Muscle layer of colon (tissue), 2 donors: ENCODE measurements at regions not wholly inside any gene's neighbourhood (a gene's known extent, or its start where the extent isn't known, plus 50 kb on each side); places are given as distances from the start of the nearest gene placed in this dataset.

ENCODE experiments used
- H3K27ac ChIP-seq: one replicate; pipeline ENCODE4 v1.7.0; 2013; ENCODE audit warnings: low read depth, mild to moderate bottlenecking, low read length, moderate library complexity
- H3K27me3 ChIP-seq, 2 donors: one replicate each; pipeline ENCODE4 v1.7.0; 2013; ENCODE audit warnings: low read length in 2 of 2, mild to moderate bottlenecking in 2 of 2; ENCODE audit not compliant: insufficient read depth in 2 of 2, control insufficient read depth in 1 of 2
- H3K36me3 ChIP-seq: one replicate; pipeline ENCODE4 v1.7.0; 2013; ENCODE audit warnings: mild to moderate bottlenecking, low read length; ENCODE audit not compliant: insufficient read depth
- H3K4me1 ChIP-seq: one replicate; pipeline ENCODE4 v1.7.0; 2013; ENCODE audit warnings: mild to moderate bottlenecking, low read length; ENCODE audit not compliant: insufficient read depth
- H3K4me3 ChIP-seq, 2 donors: one replicate each; pipeline ENCODE4 v1.7.0; 2013; ENCODE audit warnings: low read length in 2 of 2, low read depth in 1 of 2, mild to moderate bottlenecking in 1 of 2, moderate library complexity in 1 of 2
- H3K9ac ChIP-seq: one replicate; pipeline ENCODE4 v1.7.0; 2013; ENCODE audit warnings: low read length
- H3K9me3 ChIP-seq: one replicate; pipeline ENCODE4 v1.7.0; 2013; ENCODE audit warnings: mild to moderate bottlenecking, low read length
- donor health status: abdominal sarcoma.
- donor health status: Adenocarcinoma of cecum.

DNA sequence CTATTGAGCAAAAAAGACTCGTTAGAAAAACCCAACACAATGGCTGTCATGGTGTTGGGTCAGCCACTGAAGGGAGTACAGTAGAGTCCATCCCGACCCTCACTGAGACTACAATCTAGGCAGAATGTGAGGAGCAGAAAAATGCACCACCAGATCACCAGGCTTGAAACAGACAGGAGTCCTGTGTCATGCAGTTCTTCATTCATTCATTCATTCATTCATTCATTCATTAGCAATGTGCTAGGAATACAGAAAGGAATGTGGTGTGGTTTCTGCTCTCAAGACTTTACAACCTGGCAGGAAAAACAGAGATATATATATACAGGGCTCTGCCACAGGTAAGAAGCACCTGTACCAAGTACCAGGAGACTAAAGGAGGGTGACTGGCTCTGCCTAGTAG is 392.3 kb downstream of the OMA1 start:
- Histone ChIP-seq H3K9me3 (no peaks in the 10 kb centered on the region), H3K36me3 (no peaks in the 10 kb centered on the region), H3K27me3 (no peaks in the 10 kb centered on the region), H3K27ac (no peak overlapping the region), H3K9ac (no peak overlapping the region), H3K4me3 (no peak overlapping the region), H3K4me1 (no peaks in the 10 kb centered on the region)

DNA sequence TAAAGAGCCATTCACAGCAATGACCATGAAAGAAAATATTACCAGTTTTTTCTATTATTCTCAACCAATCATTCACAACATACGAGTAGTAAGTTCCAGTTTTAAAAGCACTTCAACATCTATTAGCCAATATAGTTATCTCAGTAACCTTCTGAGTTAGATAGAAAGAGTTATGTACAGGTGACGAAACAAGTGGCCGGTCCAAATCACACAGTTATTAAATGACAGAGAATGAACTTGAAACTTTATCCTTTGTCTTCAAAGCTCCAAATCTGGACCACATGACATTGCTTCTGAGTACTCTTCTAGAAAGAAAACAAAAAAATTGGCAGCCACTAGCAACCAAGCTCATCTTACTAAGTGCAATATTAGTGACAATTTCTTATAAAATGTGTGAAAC is 393.8 kb downstream of the OMA1 start:
- Histone ChIP-seq H3K36me3 (no peaks in the 10 kb centered on the region), H3K9me3 (no peaks in the 10 kb centered on the region), H3K9ac (no peak overlapping the region), H3K27me3 (no peaks in the 10 kb centered on the region), H3K4me3 (no peak overlapping the region), H3K27ac (no peak overlapping the region), H3K4me1 (no peaks in the 10 kb centered on the region)

DNA sequence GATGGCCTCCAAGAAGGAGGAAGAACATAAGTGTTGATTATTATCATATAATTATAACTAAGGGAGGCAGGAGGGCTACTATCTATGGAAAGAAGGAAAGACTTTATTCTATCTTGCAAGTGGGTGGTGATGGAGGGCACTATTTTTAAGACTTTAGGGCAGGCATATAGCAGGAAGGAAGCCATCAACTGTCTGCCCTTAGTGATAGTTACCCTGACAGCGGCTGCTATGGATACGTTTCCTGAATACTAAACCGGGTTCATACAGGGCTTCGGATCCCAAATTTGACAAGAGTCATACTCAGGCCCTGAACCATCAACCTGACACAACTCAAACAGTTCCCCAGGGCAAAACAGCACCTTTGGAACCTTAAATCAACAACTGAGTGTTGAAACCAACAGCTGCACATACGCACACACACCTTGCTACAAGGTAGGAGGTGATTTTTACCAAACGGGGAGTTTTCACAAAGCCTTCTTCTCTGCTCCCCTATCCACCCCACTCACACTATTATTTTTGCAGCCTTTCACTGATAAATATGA is 397.2 kb downstream of the OMA1 start:
- H3K9me3 ChIP-seq, result no peaks in the 10 kb centered on the region
- H3K27me3 ChIP-seq, result no peaks in the 10 kb centered on the region
- no peaks in the 10 kb centered on the region for H3K36me3 ChIP-seq
- H3K4me1 ChIP-seq, result no peaks in the 10 kb centered on the region
- no peak overlapping the region for H3K4me3 ChIP-seq
- H3K27ac ChIP-seq, result no peak overlapping the region
- no peak overlapping the region for H3K9ac ChIP-seq

DNA sequence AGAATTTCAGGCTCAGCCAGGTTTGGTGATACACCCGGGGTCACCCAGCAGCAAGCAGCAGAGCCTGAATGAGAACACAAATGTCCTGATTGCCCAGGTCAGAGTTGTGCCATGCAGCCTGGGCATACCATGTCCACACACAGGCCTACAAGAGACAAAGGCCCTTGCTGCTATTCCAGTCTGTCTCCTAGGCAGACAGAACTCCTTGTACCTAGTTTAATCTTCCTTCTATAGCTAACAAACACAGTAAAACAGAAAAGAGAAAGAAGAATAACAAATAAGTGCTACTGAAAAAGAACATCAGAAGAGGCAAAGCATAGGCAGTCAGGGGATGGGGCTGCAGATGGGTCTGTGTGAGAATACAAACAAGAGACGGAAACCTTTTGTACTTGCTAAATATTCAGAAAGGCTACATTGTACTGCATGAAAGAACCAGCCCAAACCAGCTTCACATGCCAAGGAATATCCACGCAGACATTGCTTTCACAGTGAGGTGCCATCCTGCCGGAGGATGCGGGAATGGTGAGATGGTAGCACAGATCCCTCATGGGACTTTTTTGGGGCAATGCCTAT is 401.7 kb downstream of the OMA1 start:
- Histone ChIP-seq H3K27me3 (no peaks in the 10 kb centered on the region), H3K27ac (no peak overlapping the region), H3K9ac (no peak overlapping the region), H3K4me3 (no peak overlapping the region), H3K9me3 (no peaks in the 10 kb centered on the region), H3K4me1 (no peaks in the 10 kb centered on the region), H3K36me3 (no peaks in the 10 kb centered on the region)

DNA sequence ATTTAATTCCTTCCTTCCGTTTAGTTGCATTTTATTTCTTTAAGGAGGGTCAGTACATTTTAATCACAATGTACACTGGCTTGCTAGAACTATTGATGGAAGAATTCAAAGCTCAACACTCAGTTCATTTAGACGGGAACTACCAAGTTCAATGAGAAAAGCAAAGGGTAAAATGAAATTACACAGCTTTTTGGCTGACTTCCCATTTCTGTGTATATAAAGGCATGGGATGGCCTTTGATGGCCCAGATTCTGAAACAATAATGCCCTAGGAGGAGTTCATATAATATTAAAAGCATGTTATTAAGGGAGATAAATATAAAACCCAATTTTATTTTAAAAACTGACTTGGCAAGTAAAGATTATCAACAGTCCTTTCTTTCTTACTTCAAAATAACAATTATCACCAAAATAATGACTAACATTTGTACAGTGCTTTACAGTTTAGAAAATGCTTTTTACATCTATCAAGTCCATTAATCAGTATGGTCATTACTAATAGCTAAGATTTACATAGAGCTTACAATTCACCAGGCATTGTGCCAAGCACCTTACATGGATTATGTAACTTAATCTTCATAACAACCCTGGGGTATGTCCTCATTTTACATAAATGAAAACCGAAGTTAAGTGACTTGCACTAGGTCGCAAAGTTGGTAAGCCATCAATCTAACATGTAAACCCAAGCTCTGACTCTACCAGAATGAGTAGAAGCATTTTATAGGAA is 402.4 kb downstream of the OMA1 start:
- Histone ChIP-seq H3K9ac (no peak overlapping the region), H3K4me1 (no peaks in the 10 kb centered on the region), H3K9me3 (no peaks in the 10 kb centered on the region), H3K27ac (no peak overlapping the region), H3K27me3 (no peaks in the 10 kb centered on the region), H3K36me3 (no peaks in the 10 kb centered on the region), H3K4me3 (no peak overlapping the region)

DNA sequence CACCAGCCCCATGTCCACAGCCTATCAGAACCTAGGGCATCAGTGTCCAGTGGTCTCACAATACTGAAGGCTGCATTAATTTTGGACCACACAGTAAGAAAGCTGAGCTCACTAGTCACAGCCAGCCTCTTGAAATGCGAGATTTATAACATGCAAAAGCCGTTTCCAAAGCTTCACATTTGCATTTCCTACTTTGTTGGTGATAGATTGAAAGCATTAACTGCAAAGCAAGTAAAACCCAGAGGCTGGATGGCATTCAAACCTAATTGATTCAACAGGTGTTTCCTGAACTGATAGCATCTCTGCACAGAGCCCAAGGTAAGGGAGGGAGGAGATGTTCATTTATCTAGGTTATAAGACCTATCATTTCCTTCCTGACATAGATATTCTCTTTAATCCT is 410.1 kb downstream of the OMA1 start:
- no peak overlapping the region for H3K27ac ChIP-seq
- no peaks in the 10 kb centered on the region for H3K36me3 ChIP-seq
- H3K4me3 ChIP-seq, result no peak overlapping the region

DNA sequence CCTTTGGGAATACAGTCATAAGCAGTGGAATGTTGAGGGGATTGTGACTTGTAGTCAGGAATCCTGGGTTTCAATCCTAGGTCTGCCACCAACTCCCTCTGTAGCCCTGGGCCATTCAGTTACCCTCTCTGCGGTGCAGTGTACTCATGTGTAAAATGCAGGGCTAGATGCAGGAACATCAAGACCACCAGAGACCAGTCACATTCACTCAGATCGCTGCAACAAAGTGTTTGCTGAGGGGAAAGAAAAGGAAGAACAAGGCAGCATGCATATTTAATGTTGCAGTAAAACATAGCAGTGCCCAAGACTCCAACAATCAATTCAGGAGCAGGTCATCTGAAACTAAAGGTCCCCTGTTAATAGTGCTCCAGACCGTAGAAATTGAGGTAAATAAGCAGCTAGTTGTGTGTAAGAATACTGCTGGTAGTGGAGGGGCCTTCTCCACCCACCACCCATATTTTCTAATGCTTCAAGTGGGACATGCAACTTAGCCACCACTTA is 410.7 kb downstream of the OMA1 start:
- Histone ChIP-seq H3K9ac (no peak overlapping the region), H3K36me3 (no peaks in the 10 kb centered on the region), H3K9me3 (no peaks in the 10 kb centered on the region), H3K27me3 (no peaks in the 10 kb centered on the region), H3K4me1 (no peaks in the 10 kb centered on the region), H3K27ac (no peak overlapping the region), H3K4me3 (no peak overlapping the region)

More for the DNA sequence above, 410.1 kb downstream of the OMA1 start:
- H3K9ac ChIP-seq, result no peak overlapping the region
- H3K27me3 ChIP-seq, result no peaks in the 10 kb centered on the region
- no peaks in the 10 kb centered on the region for H3K4me1 ChIP-seq
- no peaks in the 10 kb centered on the region for H3K9me3 ChIP-seq

DNA sequence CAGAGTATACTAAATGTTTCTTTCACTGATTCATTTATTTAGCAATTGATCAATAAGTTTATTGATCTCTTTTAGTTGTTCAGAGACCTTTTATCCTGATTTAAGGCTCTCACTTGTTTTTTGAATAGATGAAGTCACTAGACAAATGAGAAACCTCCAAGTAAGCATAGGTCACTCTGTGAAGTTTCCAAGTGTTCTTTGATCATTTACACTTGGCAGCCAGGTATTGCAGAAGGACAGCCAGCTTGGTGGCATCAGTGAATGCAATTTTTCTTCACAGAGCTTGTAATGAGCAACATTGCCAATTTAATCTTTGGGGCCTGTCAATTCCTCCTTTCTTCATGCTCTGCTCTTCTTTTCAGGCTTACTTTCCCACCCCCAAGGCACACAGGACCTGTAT is 413.0 kb downstream of the OMA1 start:
- H3K27ac ChIP-seq, result no peak overlapping the region
- H3K4me1 ChIP-seq, result no peaks in the 10 kb centered on the region
- no peak overlapping the region for H3K4me3 ChIP-seq
- H3K9ac ChIP-seq, result no peak overlapping the region
- H3K36me3 ChIP-seq, result no peaks in the 10 kb centered on the region
- no peaks in the 10 kb centered on the region for H3K27me3 ChIP-seq
- H3K9me3 ChIP-seq, result no peaks in the 10 kb centered on the region

DNA sequence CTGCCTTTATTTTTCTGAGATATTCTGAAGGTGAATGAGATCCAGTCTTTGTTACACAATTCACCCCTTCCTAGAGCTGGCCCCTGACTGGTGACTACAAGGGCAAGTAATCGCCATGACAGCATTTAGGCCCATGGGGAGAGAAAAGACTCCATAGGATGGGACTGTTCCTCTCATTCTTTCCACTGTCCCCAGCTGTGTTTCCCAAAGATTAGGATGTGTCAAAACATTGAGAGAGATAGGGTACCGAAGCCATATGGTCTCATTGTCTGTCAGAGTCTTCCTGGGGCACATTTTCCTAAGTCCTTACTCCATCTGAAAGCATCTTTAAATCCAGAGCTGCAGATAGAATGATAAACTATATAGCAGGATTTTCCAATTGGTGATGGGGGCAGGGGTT is 423.5 kb downstream of the OMA1 start:
- Histone ChIP-seq H3K9me3 (no peaks in the 10 kb centered on the region), H3K4me3 (no peak overlapping the region), H3K27me3 (no peaks in the 10 kb centered on the region), H3K36me3 (no peaks in the 10 kb centered on the region), H3K4me1 (no peaks in the 10 kb centered on the region), H3K27ac (no peak overlapping the region), H3K9ac (no peak overlapping the region)

DNA sequence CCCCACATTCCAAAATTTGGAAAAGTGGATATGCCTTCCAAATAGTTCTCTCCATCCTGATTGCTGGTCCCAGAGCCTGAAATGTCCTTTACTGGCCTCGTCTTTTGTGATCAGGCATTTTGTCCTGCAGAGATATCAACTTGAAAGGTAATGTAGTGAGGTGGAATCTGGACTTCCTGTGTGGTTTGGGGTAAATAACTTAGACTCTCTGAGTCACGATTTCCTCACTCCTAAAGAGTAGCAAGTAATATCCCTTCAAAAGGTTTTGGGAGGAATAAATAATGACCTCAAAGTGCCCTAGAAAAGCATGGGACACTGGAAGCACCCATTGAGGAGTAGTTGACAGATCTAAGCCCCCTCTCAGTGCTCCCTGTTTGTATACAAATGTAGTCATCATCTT is 426.6 kb downstream of the OMA1 start:
- no peak overlapping the region for H3K9ac ChIP-seq
- no peak overlapping the region for H3K27ac ChIP-seq
- no peaks in the 10 kb centered on the region for H3K4me1 ChIP-seq
- no peaks in the 10 kb centered on the region for H3K27me3 ChIP-seq
- H3K36me3 ChIP-seq, result no peaks in the 10 kb centered on the region
- no peaks in the 10 kb centered on the region for H3K9me3 ChIP-seq
- H3K4me3 ChIP-seq, result no peak overlapping the region

DNA sequence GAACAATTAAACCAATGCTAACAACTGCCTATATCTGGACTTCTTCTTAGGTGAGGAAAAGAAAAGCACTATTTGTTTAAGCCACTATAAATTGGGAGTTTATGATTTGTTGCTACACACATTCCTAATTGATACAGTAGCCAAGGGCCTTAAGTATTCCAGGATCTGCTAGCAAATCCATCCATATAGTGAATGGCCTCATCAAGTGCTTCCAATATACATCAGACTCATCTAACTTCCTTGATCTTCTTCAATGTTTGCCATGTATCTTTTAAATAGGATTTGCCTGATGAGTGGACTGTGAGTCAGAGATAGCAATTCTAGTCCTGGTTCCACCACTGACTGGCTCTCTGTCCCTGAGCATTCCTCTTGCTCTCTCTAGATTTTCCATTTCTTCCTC is 430.2 kb downstream of the OMA1 start:
- Histone ChIP-seq H3K27me3 (no peaks in the 10 kb centered on the region), H3K4me1 (no peaks in the 10 kb centered on the region), H3K4me3 (no peak overlapping the region), H3K27ac (no peak overlapping the region), H3K9ac (no peak overlapping the region), H3K36me3 (no peaks in the 10 kb centered on the region), H3K9me3 (no peaks in the 10 kb centered on the region)
